ENCODE measurements at regions not wholly inside any gene's neighbourhood (a gene's known extent, or its start where the extent isn't known, plus 50 kb on each side); places are given as distances from the start of the nearest gene placed in this dataset.

DNA sequence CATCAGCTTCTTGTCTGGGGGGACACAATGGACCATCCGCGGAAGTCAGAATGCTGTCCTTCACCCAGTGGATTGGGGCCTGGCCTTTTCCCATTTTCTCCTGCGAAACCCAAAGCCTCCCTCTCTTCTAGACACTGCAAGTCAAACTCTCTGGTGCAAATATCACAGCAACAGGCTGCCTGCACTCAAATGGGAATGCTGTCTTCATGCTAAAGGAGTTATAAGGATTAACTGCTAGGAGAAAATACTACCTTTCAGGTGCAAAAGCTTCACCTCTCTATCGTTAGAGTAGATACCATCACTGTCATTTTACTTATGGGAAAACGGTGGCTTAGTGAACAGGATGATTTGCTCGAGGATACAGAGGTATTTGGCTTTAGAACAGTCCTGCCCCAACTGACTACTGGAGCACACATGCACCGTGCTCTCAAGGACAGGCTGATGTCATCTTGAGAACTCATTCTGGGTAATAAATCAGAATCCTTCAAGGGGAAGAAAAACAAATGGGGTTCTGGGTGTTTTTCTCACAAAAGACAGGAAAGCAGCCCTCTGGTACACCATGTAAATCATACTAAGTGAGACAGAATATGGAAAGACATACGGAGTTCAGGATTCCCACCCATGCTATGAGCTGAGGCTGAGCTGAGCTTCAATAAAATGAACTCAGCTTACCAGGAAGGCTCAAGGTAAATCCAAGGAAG is 100.9 kb downstream of the SAMD9 start:
- no peak for DNase-seq (ENCODE audit: low read depth in 2 of 2)
- TF ChIP-seq, protein P1, sequence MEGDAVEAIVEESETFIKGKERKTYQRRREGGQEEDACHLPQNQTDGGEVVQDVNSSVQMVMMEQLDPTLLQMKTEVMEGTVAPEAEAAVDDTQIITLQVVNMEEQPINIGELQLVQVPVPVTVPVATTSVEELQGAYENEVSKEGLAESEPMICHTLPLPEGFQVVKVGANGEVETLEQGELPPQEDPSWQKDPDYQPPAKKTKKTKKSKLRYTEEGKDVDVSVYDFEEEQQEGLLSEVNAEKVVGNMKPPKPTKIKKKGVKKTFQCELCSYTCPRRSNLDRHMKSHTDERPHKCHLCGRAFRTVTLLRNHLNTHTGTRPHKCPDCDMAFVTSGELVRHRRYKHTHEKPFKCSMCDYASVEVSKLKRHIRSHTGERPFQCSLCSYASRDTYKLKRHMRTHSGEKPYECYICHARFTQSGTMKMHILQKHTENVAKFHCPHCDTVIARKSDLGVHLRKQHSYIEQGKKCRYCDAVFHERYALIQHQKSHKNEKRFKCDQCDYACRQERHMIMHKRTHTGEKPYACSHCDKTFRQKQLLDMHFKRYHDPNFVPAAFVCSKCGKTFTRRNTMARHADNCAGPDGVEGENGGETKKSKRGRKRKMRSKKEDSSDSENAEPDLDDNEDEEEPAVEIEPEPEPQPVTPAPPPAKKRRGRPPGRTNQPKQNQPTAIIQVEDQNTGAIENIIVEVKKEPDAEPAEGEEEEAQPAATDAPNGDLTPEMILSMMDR (IDR thresholded peaks at IDR 0.05; ENCODE audit: low read depth, low read length) = no peak
- no peak overlapping the region for H3K4me3 ChIP-seq (replicated peaks in 1 of 2; ENCODE audit: low read depth in 2 of 2, low read length in 2 of 2)

DNA sequence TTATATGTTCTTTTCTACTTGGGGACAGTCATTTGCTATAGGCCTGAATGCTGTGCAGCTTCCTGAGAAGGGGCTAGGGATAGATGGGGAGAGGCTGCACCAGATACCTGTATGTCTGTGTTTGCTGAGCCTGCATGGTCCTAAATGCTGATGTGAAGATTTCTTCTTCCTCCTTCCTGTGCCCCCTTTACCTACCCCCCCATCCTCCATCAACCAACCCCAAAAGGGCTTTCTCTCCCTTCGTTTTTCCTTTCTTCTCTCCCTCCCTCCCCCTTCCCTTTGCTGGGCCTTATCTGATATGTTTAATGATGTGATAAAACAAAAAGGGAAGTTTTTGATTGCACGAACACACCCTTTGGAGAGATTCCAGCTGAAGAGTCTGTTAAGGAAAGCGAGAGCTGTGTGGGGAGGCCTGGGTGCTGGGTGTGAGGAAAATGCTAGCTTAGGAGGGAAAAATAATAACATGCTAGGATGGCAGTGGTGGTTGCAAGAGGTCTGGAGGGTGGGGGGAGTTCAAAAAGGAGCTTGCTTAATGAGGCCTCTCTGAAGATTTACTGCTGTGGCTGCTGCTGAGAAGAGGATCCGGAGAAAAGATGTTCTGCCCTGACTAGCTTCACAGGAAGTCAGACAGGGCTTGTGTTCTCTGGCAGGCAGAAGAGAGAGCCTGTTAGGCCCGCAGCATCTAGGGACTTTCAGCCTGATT is 101.8 kb downstream of the SAMD9 start:
- peak; percentile 28 to 46 for DNase-seq (ENCODE audit: low read depth in 2 of 2)
- H3K4me3 ChIP-seq (replicated peaks in 1 of 2; ENCODE audit: low read depth in 2 of 2, low read length in 2 of 2) = no peak overlapping the region
- TF ChIP-seq, protein P1 (IDR thresholded peaks at IDR 0.05; ENCODE audit: low read depth, low read length) = no peak

DNA sequence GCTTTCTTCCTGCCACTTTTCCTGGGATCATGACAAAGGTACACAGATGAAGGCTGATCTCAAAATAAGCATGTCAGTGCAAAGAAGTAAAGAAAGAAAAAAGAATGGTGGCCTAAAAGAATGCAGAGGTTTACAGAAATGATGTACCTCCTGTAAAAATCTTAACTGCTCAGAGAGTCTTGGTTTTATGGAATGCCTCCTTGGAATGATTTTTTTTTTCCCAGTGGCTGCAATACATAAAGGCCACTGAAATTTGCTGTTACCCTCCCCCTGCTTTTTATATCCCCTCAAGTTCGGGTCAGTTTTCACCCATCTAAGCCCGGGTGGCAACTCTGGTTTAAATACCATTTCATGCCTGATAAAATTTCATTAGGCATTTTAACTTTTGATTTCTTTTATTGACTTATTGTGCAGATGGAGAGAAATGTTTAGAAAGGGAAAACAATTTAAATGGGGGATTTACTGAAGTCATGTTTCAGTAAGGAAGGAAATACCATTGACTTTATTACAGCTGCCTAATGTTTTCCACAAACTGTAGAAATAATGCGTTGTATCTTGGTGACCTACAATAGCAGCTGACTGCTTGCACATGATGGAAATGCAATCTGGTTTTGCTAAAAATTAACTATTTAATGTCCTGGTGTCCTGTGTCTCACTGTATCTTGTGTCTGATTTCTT is 102.5 kb downstream of the SAMD9 start:
- peak; percentile 46 to 67 for DNase-seq (ENCODE audit: low read depth in 2 of 2)
- H3K4me3 ChIP-seq (replicated peaks in 1 of 2; ENCODE audit: low read depth in 2 of 2, low read length in 2 of 2) = no peak overlapping the region
- TF ChIP-seq, protein P1 (IDR thresholded peaks at IDR 0.05; ENCODE audit: low read depth, low read length) = no peak

DNA sequence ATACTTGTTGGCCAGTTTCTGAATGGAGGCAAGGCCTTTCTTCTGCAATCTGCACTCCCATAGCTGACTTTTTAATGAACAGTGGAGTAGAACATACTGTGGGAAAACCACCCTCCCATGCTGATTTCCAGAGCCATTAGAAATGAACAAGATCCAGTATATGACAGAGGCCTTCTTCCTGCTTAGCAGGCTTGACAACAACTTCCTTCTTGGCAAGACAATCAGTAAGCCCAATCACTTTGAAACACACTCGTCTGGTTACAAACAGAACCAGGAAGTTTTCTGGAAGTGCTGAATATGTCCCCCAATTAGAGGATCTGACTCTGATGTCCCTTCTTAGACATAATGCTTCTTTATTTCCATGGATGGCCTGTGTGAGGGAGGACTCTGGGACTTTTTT is 103.4 kb downstream of the SAMD9 start:
- H3K4me3 ChIP-seq (replicated peaks in 1 of 2; ENCODE audit: low read depth in 2 of 2, low read length in 2 of 2) = no peak overlapping the region
- peak in 1 of 2 donors; percentile 17 for DNase-seq (ENCODE audit: low read depth in 2 of 2)
- TF ChIP-seq, protein P1 (IDR thresholded peaks at IDR 0.05; ENCODE audit: low read depth, low read length) = no peak

DNA sequence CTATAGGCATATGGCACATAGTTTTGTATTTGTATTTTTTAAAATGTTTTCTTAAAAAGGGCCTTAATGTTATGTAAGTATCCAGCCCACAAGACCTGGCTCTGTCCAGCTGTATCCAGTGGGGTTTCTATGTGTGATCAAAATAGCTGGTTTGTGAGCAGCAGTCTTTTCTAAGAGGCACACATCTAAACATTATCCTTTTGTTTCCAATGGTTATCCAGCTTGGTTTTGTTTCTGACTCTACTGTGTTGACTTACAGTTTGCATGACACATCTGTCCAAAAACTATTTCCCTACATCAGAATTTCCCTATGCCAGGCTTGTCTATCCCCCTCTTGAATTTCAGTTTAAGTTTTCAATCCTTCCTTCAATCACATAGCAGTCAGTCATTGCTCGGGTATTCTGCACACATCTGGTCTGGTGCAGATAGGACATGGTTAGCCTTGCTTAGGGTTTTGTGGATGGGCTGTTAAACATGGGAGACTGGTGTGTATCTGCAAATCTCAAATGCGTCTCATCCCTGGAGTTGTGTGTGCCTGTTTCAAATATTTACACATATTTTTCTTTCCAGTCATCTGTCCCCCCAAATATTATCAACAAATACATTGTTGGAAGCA is 104.2 kb downstream of the SAMD9 start:
- H3K4me3 ChIP-seq (replicated peaks in 1 of 2; ENCODE audit: low read depth in 2 of 2, low read length in 2 of 2) = no peak overlapping the region
- TF ChIP-seq, protein P1 (IDR thresholded peaks at IDR 0.05; ENCODE audit: low read depth, low read length) = no peak
- DNase-seq (ENCODE audit: low read depth in 2 of 2) = no peak

DNA sequence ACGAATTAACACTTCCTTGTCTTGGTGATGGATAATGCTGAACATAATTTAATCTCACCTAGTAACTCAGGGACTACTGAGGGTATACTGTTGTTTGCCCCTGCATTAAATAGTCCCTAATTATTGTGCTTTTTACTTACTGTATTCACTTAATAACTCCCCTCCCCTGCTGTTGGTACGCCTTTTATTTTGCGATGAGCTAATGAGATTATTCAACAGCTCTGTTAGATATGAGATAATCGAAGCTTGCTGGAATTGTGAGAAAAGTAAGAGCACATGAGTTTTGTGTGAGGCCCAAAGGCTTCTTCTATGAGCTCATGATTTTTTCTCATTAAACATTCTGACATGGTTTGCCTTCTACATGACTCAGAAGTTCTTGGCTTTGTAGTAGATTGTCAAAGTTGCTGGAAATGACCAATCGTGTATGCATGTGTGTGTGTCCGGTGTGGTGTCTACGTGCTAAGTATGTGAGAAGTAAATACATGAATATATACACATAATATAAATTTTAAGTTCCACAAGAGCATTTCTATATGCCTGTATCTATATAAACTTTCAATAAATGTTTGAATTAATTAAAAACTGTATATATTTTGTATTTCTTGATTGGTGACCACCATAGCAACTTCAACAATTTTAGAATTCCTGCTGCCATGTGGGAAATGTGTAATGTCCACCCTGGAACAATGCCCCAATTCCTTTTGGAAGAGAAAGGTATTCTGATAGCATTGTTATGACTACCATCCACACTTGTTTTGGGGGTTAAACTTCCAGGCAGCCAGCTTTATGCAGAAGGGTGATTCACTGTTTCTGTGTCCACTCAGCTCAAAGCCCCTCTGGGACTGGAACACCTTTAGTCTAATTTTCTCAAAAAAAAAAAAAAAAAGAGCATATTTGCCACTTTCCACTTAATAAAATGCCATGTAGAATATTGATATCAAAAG is 106.2 kb downstream of the SAMD9 start:
- no peak overlapping the region for H3K4me3 ChIP-seq (replicated peaks in 1 of 2; ENCODE audit: low read depth in 2 of 2, low read length in 2 of 2)
- TF ChIP-seq, protein P1 (IDR thresholded peaks at IDR 0.05; ENCODE audit: low read depth, low read length) = no peak
- peak; percentile 95 to 97 for DNase-seq (ENCODE audit: low read depth in 2 of 2)

Measured in cardiac fibroblast (primary cell).